HG02981 (cell line): ENCODE measurements at regions not wholly inside any gene's neighbourhood (a gene's known extent, or its start where the extent isn't known, plus 50 kb on each side); places are given as distances from the start of the nearest gene placed in this dataset.
"Not testable (repeated sequence)": the region's sequence is repeated elsewhere in the genome, so short reads cannot be mapped to it uniquely, and the experiment has no call there.

Experiments used
- ATAC-seq: cut with Tn5 transposase; IDR thresholded peaks from one replicate; pipeline ENCODE4 v1.9.1; 2021; ENCODE audit warnings: mild to moderate bottlenecking, moderate library complexity; ENCODE audit not compliant: unreplicated experiment

DNA sequence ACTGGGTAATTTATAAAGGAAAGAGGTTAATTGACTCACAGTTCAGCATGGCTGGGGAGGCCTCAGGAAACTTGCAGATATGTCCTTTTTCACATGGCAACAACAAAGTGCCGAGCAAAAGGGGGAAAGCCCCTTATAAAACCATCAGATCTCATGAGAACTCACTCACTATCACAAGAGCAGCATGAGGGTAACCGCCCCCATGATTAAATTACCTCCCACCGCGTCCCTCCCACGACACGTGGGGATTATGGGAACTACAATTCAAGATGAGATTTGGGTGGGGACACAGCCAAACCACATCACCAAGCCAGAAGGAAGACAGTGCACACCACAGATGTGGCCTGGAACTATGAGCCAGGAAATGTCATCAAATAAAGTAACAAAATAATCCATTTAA is 292.8 kb downstream of the FOXO1 start:
- ATAC-seq: not testable (repeated sequence)

DNA sequence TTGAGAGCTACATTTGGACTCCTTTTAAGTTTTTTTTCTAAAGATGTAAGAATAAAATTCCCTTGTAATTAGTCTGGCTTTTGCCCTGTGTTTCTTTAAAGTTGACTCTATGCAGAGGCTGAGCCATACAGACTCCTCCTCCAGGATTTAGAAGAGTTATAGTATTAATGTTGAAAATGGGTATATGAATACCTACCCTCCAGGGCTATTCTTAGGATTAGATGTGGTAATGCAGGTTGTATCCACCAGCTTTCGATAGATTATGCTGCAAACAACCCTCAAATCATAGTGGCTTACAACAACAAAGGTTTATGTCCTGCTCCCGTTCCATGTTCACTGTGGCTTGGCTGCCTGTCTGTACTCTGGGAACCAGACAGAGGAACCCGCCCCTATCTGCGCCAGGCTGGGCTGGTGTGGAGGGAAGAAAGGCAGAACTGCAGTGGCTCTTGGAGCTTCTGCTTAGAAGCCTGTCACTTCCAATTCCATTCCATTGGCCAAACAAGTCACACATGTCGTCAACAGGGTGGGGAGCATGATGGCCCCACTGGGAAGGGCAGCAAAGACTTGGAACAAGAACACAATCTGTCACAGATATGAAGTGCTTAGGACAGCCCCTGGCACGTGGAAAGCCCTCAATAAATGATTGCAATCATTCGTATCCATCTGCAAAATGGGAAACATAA is 290.8 kb downstream of the FOXO1 start:
- ATAC-seq: no peak

DNA sequence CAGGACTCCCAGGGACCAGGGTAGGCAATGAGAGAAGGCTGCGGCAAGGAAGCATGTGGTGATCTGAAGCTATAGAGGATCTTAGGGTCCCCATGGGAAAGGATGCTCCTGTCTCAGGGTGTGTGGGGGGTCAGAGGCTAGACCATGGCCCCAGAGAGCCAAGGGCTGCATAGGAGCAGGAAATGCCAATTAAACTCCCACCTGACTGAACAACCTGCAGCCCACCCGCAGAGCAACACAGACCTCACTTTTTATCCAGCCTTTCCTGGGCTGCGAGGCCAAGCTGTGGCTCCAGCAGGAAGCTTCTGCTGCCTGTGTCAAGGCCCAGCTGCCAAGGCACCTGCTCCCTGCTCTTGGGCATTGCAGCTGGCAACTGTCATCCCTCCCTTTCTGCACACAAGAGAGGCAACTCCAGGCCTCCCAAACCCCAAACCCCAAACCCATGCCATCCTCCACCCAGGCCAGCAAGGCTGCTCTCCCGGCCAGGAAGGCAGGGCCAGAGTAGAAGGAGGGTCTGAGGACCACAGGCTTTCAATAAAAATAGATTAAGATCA is 290.1 kb downstream of the FOXO1 start:
- ATAC-seq: no peak

GRCh38 chr13:40376867-40377535 is 289.4 kb downstream of the FOXO1 start:
- no peak for ATAC-seq

- ATAC-seq: no peak
Measured at GRCh38 chr13:40377783-40378182, 288.7 kb downstream of the FOXO1 start.

- no peak for ATAC-seq
Measured at GRCh38 chr13:40379196-40379595, 287.2 kb downstream of the FOXO1 start.

GRCh38 chr13:40379794-40380578 is 286.5 kb downstream of the FOXO1 start:
- ATAC-seq: no peak

DNA sequence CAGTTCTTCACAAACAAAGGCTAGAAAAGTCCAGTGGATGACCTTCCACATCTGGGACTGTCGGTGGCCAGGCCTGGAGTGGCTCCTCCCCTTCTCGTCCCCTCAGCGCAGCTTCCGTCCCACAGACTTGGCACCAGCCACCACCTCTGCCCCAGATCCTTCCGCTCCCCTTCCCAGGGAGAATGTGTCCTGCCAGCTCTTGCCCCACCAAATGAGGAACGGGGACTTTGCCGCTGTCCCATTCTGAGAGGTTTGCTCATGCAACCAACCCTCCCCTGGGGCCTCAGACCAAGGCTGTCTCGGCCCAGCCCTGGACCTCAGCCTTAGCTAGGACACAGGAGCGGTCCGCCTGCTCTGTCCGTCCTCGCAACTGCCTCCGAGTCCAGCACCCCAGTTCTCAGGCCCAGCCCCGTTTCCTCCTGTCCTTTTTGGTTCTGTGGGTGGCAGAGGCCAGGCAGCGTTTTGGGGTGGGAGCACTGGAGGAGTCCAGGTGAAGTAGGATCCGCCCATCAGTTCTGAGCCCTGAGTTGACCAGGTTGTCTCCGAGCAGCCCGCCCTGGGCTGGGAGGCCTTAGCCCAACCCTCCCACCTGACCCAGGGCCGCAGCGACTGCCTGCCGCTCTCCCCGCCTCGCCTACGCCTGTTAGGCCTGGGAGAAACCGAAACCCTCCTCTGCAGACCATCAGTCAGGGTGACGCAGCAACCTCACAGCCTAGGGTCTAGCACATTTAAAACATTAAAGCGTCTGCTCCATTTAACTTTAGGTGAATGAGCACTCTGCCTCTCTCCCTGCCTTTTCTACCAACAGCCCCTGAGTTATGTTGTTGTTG is 284.3 kb downstream of the FOXO1 start:
- ATAC-seq: no peak

- ATAC-seq: no peak
Measured at GRCh38 chr13:40383132-40383531, 283.3 kb downstream of the FOXO1 start.

DNA sequence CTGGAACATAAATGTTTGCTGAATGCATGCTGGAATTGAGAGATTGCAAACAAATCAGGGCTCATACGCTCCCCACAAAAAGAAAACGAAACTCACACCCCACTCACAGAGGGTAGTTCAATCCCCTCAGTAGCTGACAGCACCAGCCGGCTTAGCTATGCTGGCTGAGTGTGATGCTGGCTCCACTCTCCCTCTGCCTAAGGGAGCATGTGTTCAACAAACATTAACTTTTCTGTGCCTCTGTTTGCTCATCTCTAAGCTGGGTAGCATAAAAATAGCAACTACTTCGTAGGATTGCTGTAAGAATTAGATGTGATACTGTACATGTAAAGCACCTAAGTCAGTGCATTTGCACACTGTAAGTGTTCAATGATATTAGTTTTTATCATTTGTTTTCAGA is 282.6 kb downstream of the FOXO1 start:
- ATAC-seq: no peak

DNA sequence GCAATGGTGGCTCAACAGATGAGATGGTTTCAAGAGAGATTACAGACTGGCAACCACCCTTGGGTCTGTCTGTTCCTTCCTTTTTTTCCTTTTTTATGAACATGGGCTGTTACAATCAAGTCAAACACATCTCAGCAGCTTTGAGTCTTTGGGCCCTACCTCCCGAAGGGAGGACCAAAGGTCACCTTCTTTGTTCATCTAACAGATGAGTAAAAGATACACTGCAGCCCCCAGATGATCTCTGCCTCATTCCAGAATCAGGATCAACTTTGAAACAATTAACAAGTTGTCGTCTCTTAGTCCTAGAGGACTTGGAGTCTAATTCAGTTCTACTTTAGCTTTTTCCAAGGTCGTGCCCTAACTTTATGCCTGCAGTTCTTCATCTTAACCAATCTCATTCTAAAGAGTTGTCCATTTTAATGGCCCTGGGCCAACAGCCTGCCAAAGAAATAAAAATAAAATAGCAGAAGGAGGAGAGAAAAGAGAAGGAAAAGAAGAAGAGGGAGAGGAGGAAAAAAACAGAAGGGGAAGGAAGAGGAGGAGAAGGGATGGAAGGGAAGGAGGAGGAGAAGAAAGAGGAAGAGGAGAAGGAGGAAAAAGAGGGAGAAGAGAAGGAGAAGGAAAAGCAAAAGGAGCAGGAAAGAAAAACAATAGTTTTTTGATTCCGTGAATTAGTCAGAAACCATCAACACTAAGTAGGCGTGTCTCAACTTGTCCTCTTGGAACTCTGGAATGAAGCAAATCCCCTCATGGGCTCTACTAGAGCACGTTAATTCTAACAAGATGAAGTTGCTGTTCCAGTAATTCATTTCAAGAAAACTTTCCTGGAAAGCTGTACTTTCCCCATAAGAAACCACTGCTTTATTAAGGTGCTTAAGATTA is 281.2 kb downstream of the FOXO1 start:
- no peak for ATAC-seq

DNA sequence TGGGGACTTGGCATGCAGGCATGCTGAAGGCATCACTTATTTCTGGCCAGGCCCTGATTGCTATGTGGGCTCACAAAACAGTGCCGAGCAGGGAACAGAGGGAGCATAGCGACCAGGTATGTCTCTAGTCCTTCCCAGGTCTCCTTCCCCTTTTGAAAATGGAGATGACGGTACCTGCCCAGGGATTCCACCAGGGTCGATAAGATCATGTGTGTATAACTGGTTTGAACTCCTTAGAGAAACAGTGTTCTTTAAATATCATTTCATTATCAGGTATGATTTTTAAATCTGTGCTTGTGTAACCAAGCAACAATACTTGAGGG is 280.6 kb downstream of the FOXO1 start:
- no peak for ATAC-seq

DNA sequence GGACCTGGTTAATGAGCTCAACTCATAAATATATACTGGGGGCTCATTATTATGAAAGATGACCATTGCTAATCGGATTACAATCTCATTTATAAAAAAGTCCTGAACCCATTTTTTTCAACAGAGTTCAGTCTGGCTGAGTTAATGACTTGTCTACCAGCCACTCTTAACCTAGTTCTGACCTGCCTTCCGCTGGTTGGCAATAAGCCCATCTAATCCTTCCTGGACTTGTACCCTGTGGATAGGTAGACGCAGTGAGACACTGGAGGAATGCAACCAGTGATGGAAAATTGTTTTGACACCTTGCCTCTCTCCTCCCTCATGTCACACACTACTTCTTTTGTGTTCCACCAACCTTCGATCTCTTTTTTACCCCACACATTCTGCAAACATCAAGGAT is 279.9 kb downstream of the FOXO1 start:
- ATAC-seq: no peak

- ATAC-seq: no peak
Measured at GRCh38 chr13:40387775-40388174, 278.7 kb downstream of the FOXO1 start.

DNA sequence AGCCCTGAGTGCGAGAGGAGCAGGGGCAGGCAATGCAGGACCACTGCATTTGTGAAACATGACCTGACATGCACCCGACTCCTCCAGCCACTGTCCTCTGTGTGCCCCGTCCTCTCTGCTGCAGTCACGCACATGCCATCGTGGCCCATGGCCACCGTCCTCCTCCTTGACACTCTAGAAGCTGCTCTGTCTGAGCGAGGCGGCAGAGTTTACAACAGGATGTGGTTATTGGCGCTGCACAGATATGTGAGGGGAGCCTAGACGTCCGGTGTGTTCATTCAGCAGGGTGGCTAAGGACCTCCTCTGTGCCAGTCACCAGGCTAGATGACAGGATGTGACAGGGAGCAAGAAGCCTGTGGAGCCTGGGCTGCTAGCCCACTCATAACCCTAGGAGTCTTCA is 277.8 kb downstream of the FOXO1 start:
- ATAC-seq: peak; percentile 98

DNA sequence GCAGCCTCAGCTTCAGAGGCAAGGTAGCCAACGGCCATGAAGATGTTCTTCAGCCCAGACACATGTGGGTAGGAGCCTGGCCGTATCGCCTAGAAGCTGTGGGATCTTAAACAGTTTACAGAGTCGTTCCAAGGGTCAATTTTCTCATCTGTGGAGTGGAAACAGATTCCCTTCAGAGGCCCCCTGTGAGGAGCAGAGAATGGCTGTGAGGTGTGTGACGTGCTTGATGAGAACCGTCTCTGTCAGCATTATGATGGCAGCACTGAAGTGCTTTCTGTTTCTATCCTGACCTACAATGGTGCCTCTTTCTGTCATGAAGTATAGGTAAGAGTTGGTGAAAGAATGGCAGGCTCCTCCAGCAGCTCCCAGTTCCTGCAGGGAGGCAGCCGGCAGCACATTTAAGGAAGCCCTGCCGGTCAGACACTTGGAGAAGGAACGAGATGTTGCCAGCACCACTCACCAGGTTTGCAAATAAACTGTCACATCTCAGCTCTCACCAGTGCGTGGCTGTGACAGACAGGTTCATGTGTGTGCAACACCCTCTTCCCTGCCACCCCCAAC is 277.3 kb downstream of the FOXO1 start:
- peak; percentile 59 for ATAC-seq

DNA sequence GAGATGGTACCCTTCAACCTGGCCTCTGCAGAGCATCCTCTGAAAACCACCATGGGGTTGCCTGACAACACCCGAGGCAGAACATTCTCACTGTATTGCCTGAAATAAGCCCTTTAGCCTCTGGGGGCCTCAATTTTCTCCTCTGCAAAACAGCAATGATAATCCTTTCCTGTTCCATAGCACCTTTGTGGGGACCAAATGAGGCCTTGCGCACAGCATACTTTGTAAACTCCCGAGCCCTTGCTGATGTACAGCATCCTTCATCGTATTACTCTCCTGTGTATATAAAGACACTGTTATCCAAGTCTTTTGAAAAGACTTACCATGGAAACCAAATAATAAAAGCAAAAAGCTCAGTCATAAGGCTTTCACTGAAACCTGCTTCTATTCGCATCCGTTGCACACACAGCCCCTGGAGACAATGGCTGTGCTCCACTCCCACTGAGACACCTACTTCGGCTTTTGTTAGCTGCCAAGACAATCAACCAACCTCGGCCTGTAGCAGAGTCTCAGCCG is 276.0 kb downstream of the FOXO1 start:
- ATAC-seq: no peak

DNA sequence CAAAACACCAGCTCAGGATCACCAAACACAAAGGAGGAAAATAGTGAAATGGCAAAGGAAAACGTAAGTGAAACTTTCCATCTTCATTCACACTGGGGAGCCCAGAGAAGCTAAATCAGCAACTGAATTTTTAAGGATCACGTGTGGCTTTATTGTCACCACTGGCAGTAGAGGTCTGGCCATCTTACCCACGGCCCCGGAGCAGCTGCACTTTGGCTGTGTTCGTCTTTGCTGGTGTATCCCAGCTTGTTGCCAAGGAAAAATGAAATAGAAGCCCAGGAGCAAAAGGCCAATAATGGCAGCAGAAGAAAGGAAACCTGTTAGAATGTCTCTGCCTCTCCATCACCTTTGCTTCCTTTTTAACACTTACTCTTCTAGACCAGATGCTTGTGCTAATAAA is 274.7 kb downstream of the FOXO1 start:
- ATAC-seq: no peak

DNA sequence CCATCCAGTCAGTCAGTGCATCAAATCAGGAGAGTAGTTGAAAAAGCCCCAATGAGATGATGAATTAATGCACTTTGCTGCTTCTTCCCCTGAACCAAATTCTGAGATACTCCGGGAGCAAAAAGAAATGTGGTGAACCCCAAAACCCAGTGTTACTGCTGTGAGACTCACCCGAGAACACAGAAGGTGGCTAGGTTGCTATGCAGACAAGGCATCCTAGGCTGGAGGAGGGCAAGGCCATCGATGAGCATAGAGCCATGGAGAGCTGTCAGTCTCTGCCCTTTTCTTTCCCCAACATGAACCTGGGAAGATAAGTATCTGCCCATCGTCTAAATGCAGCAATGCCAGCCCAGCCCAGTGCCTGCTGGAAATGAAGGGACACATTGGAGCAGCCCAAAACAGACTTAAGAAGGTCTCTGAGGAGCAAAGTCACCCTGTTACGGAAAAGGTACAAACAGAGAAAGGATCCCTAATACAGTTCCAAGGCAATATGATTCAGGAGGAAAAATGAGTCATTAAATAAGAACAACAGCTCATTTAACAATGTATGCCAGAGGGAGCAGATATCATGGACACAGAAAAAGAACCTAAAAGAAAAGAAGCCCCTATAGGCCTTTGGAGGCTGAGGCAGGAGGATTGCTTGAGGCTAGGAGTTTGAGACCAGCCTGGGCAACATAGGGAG is 272.0 kb downstream of the FOXO1 start:
- ATAC-seq: no peak
